ENCODE measurements at regions not wholly inside any gene's neighbourhood (a gene's known extent, or its start where the extent isn't known, plus 50 kb on each side); places are given as distances from the start of the nearest gene placed in this dataset.

GRCh38 chr13:110068176-110068473 lies 238.8 kb downstream of the COL4A1 start:
- TF ChIP-seq SMC3 (IDR thresholded peaks at IDR 0.05) (no peak), E2F6 (IDR thresholded peaks at IDR 0.05; ENCODE audit: borderline replicate concordance, low read depth) (no peak), CTCF (IDR thresholded peaks at IDR 0.05) (no peak), POLR2A (IDR thresholded peaks at IDR 0.05; ENCODE audit: low read length) (no peak), REST (IDR thresholded peaks at IDR 0.05) (no peak), CEBPB (IDR thresholded peaks at IDR 0.05) (no peak), HMGXB4 (CRISPR knock-in tag; IDR thresholded peaks at IDR 0.05; ENCODE audit: borderline replicate concordance) (no peak), ELK1 (IDR thresholded peaks at IDR 0.05; ENCODE audit: low read depth, low read length) (no peak), TFCP2L1 (CRISPR knock-in tag; IDR thresholded peaks at IDR 0.05) (no peak), POLR2AphosphoS2 (conservative IDR thresholded peaks at IDR 0.05; ENCODE audit: low read length) (no peak), KDM5A (IDR thresholded peaks at IDR 0.05) (no peak)

All from A549 (cell line).